WTC11 (cell line): ENCODE measurements at regions not wholly inside any gene's neighbourhood (a gene's known extent, or its start where the extent isn't known, plus 50 kb on each side); places are given as distances from the start of the nearest gene placed in this dataset.

Experiments
- ATAC-seq: fragments of 200-7000 bp; cut with Tn5 transposase; 2 replicates; pipeline ENCODE4 v1.10.0; 2021; ENCODE audit warnings: mild to moderate bottlenecking, moderate library complexity
- CTCF ChIA-PET: fragments of 300-600 bp; sonication (Branson Sonifier 250); formaldehyde crosslinking; loops from one replicate; lab custom pipeline; 2021; ENCODE audit warnings: antibody characterized with exemption; lab: Charles Lee
- POLR2A ChIA-PET: fragments of 350-600 bp; sonication (Branson Sonifier 250); formaldehyde crosslinking; loops from one replicate; lab custom pipeline; 2021; ENCODE audit warnings: antibody characterized with exemption; lab: Charles Lee
- DNase-seq: peaks from one replicate; pipeline ENCODE4 v3.0.0; 2021; ENCODE audit warnings: low spot score
- H3K27ac Mint-ChIP-seq: 2 replicates; pipeline ENCODE4 v1.8.0; 2021; ENCODE audit warnings: mixed read lengths
- H3K27me3 Mint-ChIP-seq: 2 replicates; pipeline ENCODE4 v1.8.0; 2021; ENCODE audit warnings: low read depth, mild to moderate bottlenecking, moderate library complexity, mixed read lengths
- H3K36me3 Mint-ChIP-seq: 2 replicates; pipeline ENCODE4 v1.8.0; 2021; ENCODE audit warnings: mixed read lengths
- H3K4me1 Mint-ChIP-seq: 2 replicates; pipeline ENCODE4 v1.8.0; 2022; ENCODE audit warnings: mixed read lengths
- H3K4me3 Mint-ChIP-seq: 2 replicates; pipeline ENCODE4 v1.8.0; 2021; ENCODE audit warnings: mild to moderate bottlenecking, moderate library complexity, mixed read lengths
- H3K9me3 Mint-ChIP-seq: 2 replicates; pipeline ENCODE4 v1.8.0; 2021; ENCODE audit warnings: mixed read lengths
- ATF3 ChIP-seq: sonication (generic); formaldehyde crosslinking; conservative IDR thresholded peaks from 2 replicates; pipeline ENCODE4 v1.8.1; 2022; ENCODE audit warnings: mild to moderate bottlenecking, missing genetic modification reagents
- CBFB ChIP-seq: sonication (generic); formaldehyde crosslinking; IDR thresholded peaks from 2 replicates; pipeline ENCODE4 v1.8.1; 2022; ENCODE audit warnings: mild to moderate bottlenecking, low read depth, missing genetic modification reagents
- E2F1 ChIP-seq: sonication (generic); formaldehyde crosslinking; IDR thresholded peaks from 2 replicates; pipeline ENCODE4 v1.8.0; 2022; ENCODE audit warnings: mild to moderate bottlenecking, missing genetic modification reagents
- ELF4 ChIP-seq: sonication (generic); formaldehyde crosslinking; IDR thresholded peaks from 2 replicates; pipeline ENCODE4 v1.8.1; 2022; ENCODE audit warnings: low read depth, mild to moderate bottlenecking, moderate library complexity, missing genetic modification reagents
- EMX1 ChIP-seq: fragments of 250-450 bp; sonication (Bioruptor Pico); IDR thresholded peaks from 2 replicates; pipeline ENCODE4 v1.8.0; 2021; ENCODE audit warnings: mild to moderate bottlenecking
- FOXK1 ChIP-seq: sonication (generic); formaldehyde crosslinking; IDR thresholded peaks from 2 replicates; pipeline ENCODE4 v1.8.0; 2022; ENCODE audit warnings: mild to moderate bottlenecking, moderate library complexity, missing genetic modification reagents
- FOXP4 ChIP-seq: sonication (generic); formaldehyde crosslinking; IDR thresholded peaks from 2 replicates; pipeline ENCODE4 v1.8.0; 2022; ENCODE audit warnings: mild to moderate bottlenecking, missing genetic modification reagents
- HMGA2 ChIP-seq: fragments of 250-450 bp; sonication (Bioruptor Pico); IDR thresholded peaks from 2 replicates; pipeline ENCODE4 v1.4.0; 2021; ENCODE audit warnings: mild to moderate bottlenecking, moderate library complexity
- HMGXB4 ChIP-seq: sonication (generic); formaldehyde crosslinking; IDR thresholded peaks from 2 replicates; pipeline ENCODE4 v1.8.1; 2023; ENCODE audit warnings: mild to moderate bottlenecking, moderate library complexity, missing genetic modification reagents
- JAZF1 ChIP-seq: fragments of 250-450 bp; sonication (Bioruptor Pico); IDR thresholded peaks from 2 replicates; pipeline ENCODE4 v1.9.0; 2021; ENCODE audit warnings: moderate library complexity, mild to moderate bottlenecking, inconsistent platforms
- JUN ChIP-seq: sonication (generic); formaldehyde crosslinking; IDR thresholded peaks from 2 replicates; pipeline ENCODE4 v1.8.0; 2023; ENCODE audit warnings: mild to moderate bottlenecking, missing genetic modification reagents
- KAT7 ChIP-seq: sonication (generic); formaldehyde crosslinking; IDR thresholded peaks from 2 replicates; pipeline ENCODE4 v1.8.1; 2023; ENCODE audit warnings: missing genetic modification reagents, mild to moderate bottlenecking, borderline replicate concordance
- MAX ChIP-seq: sonication (generic); formaldehyde crosslinking; IDR thresholded peaks from 2 replicates; pipeline ENCODE4 v1.8.0; 2022; ENCODE audit warnings: mild to moderate bottlenecking, missing genetic modification reagents
- NFYB ChIP-seq: sonication (generic); formaldehyde crosslinking; conservative IDR thresholded peaks from 2 replicates; pipeline ENCODE4 v1.8.0; 2022; ENCODE audit warnings: low read depth, missing genetic modification reagents
- NR1H2 ChIP-seq: sonication (generic); formaldehyde crosslinking; IDR thresholded peaks from 2 replicates; pipeline ENCODE4 v1.9.0; 2021; ENCODE audit warnings: mild to moderate bottlenecking, moderate library complexity, missing genetic modification reagents
- PRDM15 ChIP-seq: sonication (generic); formaldehyde crosslinking; IDR thresholded peaks from 2 replicates; pipeline ENCODE4 v1.8.0; 2022; ENCODE audit warnings: missing genetic modification reagents
- PRRX2 ChIP-seq: fragments of 250-450 bp; sonication (Bioruptor Pico); IDR thresholded peaks from 2 replicates; pipeline ENCODE4 v1.8.0; 2021; ENCODE audit warnings: mild to moderate bottlenecking
- RORB ChIP-seq: fragments of 250-450 bp; sonication (Bioruptor Pico); IDR thresholded peaks from 2 replicates; pipeline ENCODE4 v1.9.0; 2021; ENCODE audit warnings: mild to moderate bottlenecking
- SMAD3 ChIP-seq: sonication (generic); formaldehyde crosslinking; IDR thresholded peaks from 2 replicates; pipeline ENCODE4 v1.8.0; 2022; ENCODE audit warnings: missing genetic modification reagents, mild to moderate bottlenecking, borderline replicate concordance
- SMAD4 ChIP-seq: sonication (generic); formaldehyde crosslinking; IDR thresholded peaks from 2 replicates; pipeline ENCODE4 v1.8.0; 2022; ENCODE audit warnings: mild to moderate bottlenecking, missing genetic modification reagents
- USF1 ChIP-seq: sonication (generic); formaldehyde crosslinking; IDR thresholded peaks from 2 replicates; pipeline ENCODE4 v1.8.0; 2022; ENCODE audit warnings: mild to moderate bottlenecking, missing genetic modification reagents
- ZNF263 ChIP-seq: sonication (generic); formaldehyde crosslinking; IDR thresholded peaks from 2 replicates; pipeline ENCODE4 v1.8.1; 2022; ENCODE audit warnings: low read depth, mild to moderate bottlenecking, moderate library complexity, missing genetic modification reagents

- TF ChIP-seq PRDM15 (CRISPR knock-in tag) = no peak
- no peak for TF ChIP-seq JUN
- TF ChIP-seq FOXP4 (CRISPR knock-in tag) = no peak
- no peak for TF ChIP-seq HMGXB4 (CRISPR knock-in tag)
- TF ChIP-seq RORB (CRISPR knock-in tag) = no peak
- no peak for TF ChIP-seq ELF4 (CRISPR knock-in tag)
- TF ChIP-seq ZNF263 (CRISPR knock-in tag) = no peak
- TF ChIP-seq KAT7 (CRISPR knock-in tag) = no peak
- TF ChIP-seq NR1H2 (CRISPR knock-in tag) = no peak
- POLR2A ChIA-PET = no interaction called here
- no peak for ATAC-seq
- H3K27ac Mint-ChIP-seq = no peak overlapping the region
- H3K4me1 Mint-ChIP-seq = 0 out of 2 replicates have a peak, but pooled peaks cover 3% of the 10 kb centered on the region
- peaks cover 27% of the 10 kb centered on the region for H3K36me3 Mint-ChIP-seq
- H3K27me3 Mint-ChIP-seq = no peaks in the 10 kb centered on the region; the same call in 1 of the 2 replicates
- CTCF ChIA-PET = no interaction called here
- no peak overlapping the region for H3K4me3 Mint-ChIP-seq
- DNase-seq = no peak
- H3K9me3 Mint-ChIP-seq = peaks cover 77% of the 10 kb centered on the region
Observed at GRCh38 chr6:164159061-164159460, 744.5 kb downstream of the QKI start.

- ChIA-PET CTCF (no interaction called here), POLR2A (no interaction called here)
- peaks cover 9% of the 10 kb centered on the region for H3K4me1 Mint-ChIP-seq
- no peak for TF ChIP-seq EMX1 (CRISPR knock-in tag)
- no peak for TF ChIP-seq JUN
- TF ChIP-seq PRRX2 (CRISPR knock-in tag) = no peak
- TF ChIP-seq SMAD3 = no peak
- H3K4me3 Mint-ChIP-seq = no peak overlapping the region
- no peaks in the 10 kb centered on the region; the same call in 1 of the 2 replicates for H3K27me3 Mint-ChIP-seq
- DNase-seq (no peak), ATAC-seq (no peak)
- H3K36me3 Mint-ChIP-seq = peaks cover 10% of the 10 kb centered on the region; the same call in 1 of the 2 replicates
- no peak overlapping the region for H3K27ac Mint-ChIP-seq
- H3K9me3 Mint-ChIP-seq = peaks cover 34% of the 10 kb centered on the region
Observed at GRCh38 chr6:164154588-164154987, 740.1 kb downstream of the QKI start.

- Mint-ChIP-seq H3K27ac (no peak overlapping the region), H3K36me3 (peaks cover 2% of the 10 kb centered on the region), H3K4me3 (no peak overlapping the region), H3K27me3 (no peaks in the 10 kb centered on the region; the same call in 1 of the 2 replicates), H3K9me3 (peaks cover 31% of the 10 kb centered on the region), H3K4me1 (peaks cover 14% of the 10 kb centered on the region)
- ChIA-PET CTCF (no interaction called here), POLR2A (no interaction called here)
- DNase-seq (no peak), ATAC-seq (no peak)
- TF ChIP-seq E2F1 (CRISPR knock-in tag) (no peak), USF1 (CRISPR knock-in tag) (no peak), FOXK1 (CRISPR knock-in tag) (no peak), HMGA2 (no peak), ZNF263 (CRISPR knock-in tag) (no peak), MAX (no peak), JAZF1 (no peak), NFYB (CRISPR knock-in tag) (no peak), CBFB (CRISPR knock-in tag) (no peak), ATF3 (no peak), SMAD4 (CRISPR knock-in tag) (no peak)
Observed at GRCh38 chr6:164152611-164153010, 738.1 kb downstream of the QKI start.
